ENCODE measurements at regions not wholly inside any gene's neighbourhood (a gene's known extent, or its start where the extent isn't known, plus 50 kb on each side); places are given as distances from the start of the nearest gene placed in this dataset.
"Not testable (repeated sequence)": the region's sequence is repeated elsewhere in the genome, so short reads cannot be mapped to it uniquely, and the experiment has no call there.

GRCh38 chr14:77985211-77985615, 185.0 kb upstream of the NRXN3 start:
- no peak for DNase-seq (ENCODE audit: low spot score)

DNA sequence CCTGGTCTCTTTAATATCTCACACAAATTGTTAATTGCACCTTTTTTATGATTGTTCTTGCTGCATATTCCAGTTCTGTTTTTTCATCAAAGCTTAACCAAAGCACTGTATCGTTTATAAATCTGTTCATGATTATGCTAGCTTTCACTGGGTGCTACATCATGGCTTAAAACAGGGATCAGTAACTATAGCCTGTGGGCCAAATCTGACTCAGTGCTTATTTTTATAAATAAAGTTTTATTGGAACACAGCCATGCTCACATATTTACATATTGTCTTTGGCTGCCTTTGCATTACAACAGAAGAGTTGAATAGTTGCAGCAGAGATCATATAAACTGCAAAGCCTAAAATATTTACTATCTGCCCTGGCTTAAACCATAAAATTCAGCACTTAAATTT, 183.4 kb upstream of the NRXN3 start:
- DNase-seq (ENCODE audit: low spot score): no peak

GRCh38 chr14:77988096-77988870, 181.9 kb upstream of the NRXN3 start:
- no peak for DNase-seq (ENCODE audit: low spot score)

GRCh38 chr14:77988970-77989369, 181.2 kb upstream of the NRXN3 start:
- DNase-seq (ENCODE audit: low spot score): no peak

GRCh38 chr14:77989441-77989991, 180.7 kb upstream of the NRXN3 start:
- no peak for DNase-seq (ENCODE audit: low spot score)

DNA sequence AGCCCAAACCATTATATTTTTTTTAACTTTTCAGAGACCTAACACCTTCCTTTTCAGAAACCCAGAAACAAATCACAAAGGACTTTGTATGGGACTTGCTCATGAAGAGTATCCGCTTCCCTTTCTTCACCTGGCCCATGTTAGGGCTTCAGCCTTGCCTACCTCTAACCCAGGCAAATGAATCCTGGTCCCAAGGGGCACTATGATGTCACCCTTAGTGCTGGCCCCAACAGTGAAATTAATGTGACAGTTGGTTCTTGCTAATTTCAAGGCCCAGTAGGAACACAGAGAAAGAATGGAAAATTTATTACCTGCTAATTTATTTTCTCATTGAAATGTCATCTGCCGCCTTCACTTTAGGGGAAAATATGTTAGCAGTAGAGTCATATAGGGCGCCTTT, 179.8 kb upstream of the NRXN3 start:
- no peak for DNase-seq (ENCODE audit: low spot score)

DNA sequence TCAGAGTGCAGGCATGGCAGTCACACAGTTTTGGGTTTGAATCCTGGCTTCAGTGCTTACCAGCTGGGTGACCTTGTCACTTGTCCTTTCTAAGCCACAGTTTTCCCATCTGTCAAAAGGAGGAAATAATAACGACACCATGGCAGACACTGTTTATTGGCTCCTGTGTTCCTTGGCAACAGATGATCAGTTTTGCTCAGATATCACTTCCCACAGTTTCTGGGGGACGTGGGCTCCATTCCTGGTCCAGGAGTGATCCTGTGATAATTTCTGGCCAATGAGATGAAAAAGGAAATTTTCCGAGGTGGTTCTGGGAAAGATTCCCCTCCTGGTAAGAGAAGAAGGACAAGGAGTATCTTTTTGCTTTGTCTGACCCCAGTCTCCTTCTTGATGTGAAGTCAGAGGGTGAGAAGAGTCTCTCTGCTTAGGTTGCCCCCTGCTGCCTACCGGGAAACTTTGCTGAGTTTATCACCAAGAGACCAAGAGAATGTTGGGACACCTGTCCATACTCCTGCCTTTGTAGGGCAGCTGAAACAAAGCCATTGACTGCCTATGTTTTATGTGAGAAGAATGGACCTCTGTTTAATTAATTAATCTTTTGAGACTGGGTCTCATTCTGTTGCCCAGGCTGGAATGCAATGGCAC, 178.9 kb upstream of the NRXN3 start:
- no peak for DNase-seq (ENCODE audit: low spot score)

DNA sequence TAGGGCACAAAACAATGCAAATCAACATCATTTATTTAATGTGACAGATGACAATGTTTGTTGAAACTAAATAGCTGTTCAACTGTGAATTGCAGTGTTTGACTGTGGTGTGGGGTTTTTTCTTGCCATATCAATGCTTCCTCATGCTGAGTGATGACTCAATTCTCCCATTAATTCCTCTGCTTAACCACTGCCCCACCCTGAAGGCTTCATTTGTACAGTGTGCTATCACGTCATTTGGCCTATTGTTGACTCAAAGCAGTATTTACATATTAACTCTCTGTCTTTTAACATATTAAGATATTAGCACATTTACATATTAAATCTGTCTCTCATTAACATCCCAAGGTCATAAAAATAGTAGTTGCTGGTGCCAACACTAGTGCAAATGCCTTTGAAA, 164.8 kb upstream of the NRXN3 start:
- no peak for DNase-seq (ENCODE audit: low spot score)

DNA sequence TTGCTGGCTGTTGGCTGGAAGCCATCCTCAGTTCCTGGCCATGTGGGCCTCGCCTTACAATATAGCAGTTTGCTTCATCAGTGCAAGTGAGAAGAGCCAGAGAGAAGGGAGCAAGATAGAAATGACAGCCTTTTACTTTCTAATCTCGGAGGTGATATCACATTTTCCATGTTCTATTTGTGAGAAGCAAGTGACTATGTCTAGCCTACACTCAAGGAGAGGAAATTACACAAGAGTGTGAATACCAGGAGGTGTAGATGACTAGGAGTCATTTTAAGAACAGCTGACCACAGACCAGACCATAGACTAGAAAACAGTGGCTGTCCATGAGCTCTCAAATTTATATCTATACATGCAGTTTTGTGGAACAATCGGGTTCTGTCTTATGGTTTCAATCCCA, 163.0 kb upstream of the NRXN3 start:
- DNase-seq (ENCODE audit: low spot score): no peak

DNA sequence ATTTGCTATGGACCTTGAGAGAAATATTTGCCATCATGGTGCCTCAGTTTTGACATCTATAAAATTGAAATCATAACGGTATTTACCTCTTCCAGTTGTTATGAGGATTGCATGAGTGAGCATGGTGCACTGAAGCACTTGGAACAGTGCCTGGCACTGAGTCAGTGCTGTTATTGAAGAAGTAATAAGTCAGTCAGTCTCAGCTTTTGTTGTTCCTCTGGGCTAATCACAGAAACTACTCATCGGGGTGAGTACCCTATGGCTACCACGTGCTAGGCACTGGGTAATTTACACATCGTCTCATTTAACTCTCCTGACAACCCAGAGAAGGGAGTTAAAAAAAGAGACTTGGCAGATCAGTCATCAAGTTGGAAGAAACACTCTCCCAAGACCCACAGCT, 159.5 kb upstream of the NRXN3 start:
- DNase-seq (ENCODE audit: low spot score): no peak

- not testable (repeated sequence) for DNase-seq (ENCODE audit: low spot score)
These were observed 156.3 kb upstream of the NRXN3 start for GRCh38 chr14:78013911-78014310.

DNA sequence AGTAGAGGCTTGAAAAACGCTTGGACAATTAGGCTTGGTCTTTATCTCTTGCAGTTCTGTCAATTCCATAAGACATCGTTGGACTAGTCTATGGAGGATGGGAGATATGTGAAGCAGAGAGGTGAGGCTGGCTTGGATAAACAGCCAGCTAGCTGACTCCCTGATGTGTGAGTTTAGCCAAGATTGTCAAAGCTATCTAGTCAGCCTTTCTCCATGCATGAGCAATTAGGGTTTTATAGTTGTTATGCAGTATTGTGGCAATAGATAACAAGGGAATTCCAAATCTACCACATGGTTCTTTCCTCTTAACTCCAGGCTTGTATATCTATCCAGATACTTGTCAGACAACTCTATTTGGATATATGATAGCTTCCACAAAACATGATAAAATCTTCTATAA, 153.6 kb upstream of the NRXN3 start:
- no peak for DNase-seq (ENCODE audit: low spot score)

GRCh38 chr14:78018283-78018682, 151.9 kb upstream of the NRXN3 start:
- no peak for DNase-seq (ENCODE audit: low spot score)

- peak; percentile 62 for DNase-seq (ENCODE audit: low spot score)
These were observed 148.1 kb upstream of the NRXN3 start for GRCh38 chr14:78022059-78022458.

- DNase-seq (ENCODE audit: low spot score): no peak
These were observed 147.1 kb upstream of the NRXN3 start for GRCh38 chr14:78023112-78023511.

- no peak for DNase-seq (ENCODE audit: low spot score)
These were observed 141.7 kb upstream of the NRXN3 start for GRCh38 chr14:78028471-78028870.

- DNase-seq (ENCODE audit: low spot score): no peak
These were observed 140.4 kb upstream of the NRXN3 start for GRCh38 chr14:78029601-78030372.

GRCh38 chr14:78043349-78043748, 126.8 kb upstream of the NRXN3 start:
- DNase-seq (ENCODE audit: low spot score): no peak

DNA sequence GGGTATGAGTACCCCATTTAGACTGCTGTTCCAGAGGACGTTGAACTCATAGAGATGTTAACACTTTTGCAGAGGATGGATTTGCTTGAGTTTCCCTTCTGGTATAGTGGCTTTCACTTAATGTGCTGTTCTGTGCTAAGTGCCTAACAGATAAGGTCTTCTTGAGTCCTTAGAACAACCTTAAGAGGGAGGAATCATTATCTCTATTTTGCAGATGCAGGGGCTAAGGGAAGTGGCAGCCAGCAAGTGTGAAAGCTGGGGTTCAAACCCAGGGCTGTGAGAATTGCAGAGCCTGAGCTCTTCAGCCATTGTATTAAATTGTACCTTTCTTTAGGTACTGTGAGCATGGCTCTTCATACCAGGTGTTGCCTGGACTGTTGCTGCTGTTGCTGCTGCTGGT, 122.1 kb upstream of the NRXN3 start:
- peak; percentile 10 for DNase-seq (ENCODE audit: low spot score)

- not testable (repeated sequence) for DNase-seq (ENCODE audit: low spot score)
These were observed 113.3 kb upstream of the NRXN3 start for GRCh38 chr14:78056890-78057289.

- no peak for DNase-seq (ENCODE audit: low spot score)
These were observed 99.8 kb upstream of the NRXN3 start for GRCh38 chr14:78070344-78070743.

- DNase-seq (ENCODE audit: low spot score): no peak
These were observed 99.1 kb upstream of the NRXN3 start for GRCh38 chr14:78071016-78071549.
